GM12801 (cell line): ENCODE measurements at regions not wholly inside any gene's neighbourhood (a gene's known extent, or its start where the extent isn't known, plus 50 kb on each side); places are given as distances from the start of the nearest gene placed in this dataset.

Experiments
- CTCF ChIP-seq: IDR thresholded peaks from one replicate; pipeline ENCODE4 v1.5.1; 2011; ENCODE audit warnings: control low read depth; ENCODE audit not compliant: insufficient read length; ENCODE audit errors: extremely low read depth

DNA sequence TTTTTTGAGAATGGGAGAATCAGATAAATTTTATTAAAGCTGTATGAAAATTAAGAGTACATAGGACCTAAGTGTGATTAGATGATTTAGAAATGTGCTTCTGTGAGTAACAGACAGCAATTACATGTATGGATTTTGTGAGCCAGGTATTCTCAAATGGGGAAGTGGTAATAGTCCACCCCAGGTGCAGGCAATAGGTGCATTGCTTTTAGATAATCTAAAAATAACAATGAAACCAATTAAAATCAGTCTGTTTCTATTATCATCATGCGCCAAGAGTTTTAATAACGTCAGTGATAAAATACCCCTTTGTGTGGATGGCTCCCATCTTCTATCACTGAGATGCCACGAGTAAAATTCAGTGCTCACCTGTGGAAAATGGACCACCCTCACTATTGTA is 265.3 kb downstream of the RNF144A start:
- TF ChIP-seq CTCF, result no peak

- no peak for TF ChIP-seq CTCF
Measured at GRCh38 chr2:7189106-7189505, 271.9 kb downstream of the RNF144A start.

DNA sequence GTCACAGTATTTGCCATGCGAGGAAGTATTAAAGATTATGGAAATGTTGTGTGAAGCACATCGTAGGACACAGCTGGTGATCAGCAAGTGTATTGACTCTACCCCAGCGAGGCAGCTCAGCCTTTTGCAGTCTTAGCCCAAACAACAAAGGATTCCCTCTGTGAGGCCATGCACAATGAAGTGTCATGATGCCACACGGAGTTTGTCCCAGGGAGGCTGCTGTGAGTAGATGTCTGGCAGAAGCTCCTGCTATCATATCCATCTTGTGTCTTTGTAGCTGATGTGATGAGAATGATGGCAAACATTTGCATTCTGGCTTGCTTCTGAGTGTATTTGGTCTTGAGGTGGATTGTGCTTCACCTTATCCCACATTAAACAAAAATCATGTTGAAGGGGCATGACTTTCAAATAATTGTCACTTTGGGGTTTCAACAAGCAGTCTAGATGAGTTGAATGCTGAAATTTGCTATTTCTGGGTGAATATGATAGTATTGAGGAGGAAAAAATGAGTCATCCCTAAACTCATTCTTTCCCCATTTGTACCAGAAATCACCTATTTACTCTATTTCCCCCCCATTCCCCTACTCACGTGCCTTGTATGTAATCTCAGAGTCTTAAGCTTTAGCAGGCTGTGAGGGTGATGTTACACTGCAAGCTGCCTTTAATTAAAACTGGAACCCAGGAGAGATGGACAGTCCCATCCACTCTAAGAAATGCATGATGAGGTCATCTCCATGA is 273.5 kb downstream of the RNF144A start:
- TF ChIP-seq CTCF, result no peak

DNA sequence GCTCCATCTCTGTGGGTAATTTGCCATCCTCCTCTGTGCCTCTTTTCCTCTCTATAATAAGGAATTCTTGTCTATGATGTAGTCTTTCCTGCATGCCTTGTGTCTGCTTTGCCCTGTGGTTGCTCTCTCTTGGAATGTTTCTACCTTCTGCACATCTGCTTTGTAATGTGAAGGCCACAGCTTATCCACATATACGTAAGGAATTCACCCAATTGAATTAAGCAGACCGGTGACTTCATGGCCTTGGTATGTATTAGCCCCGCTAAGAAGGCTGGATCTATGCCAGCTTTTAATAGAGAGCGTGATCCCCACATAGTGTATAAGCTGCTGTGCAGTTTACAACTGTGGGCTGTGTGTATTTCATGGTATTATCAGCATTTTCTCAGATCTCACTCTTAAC is 274.7 kb downstream of the RNF144A start:
- TF ChIP-seq CTCF, result no peak

DNA sequence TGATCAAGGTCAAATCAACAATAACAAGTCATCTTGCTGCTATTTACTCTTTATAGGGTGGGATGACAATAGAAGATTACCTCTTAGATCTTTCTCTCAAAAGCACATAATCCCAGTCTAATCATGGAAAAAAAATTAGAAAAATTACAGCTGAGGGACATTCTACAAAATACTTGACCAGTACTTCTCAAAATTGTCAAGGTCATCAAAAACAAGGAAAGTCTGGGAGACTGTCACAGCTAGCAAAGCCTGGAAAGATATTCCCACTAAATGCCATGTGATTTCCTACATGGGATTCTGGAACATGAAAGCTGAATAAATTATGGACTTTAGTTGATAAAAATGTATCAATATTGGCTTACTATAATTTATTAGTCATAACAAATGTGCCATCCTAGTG is 276.2 kb downstream of the RNF144A start:
- no peak for TF ChIP-seq CTCF

GRCh38 chr2:7194950-7195349 is 277.7 kb downstream of the RNF144A start:
- TF ChIP-seq CTCF, result no peak

GRCh38 chr2:7196883-7197282 is 279.7 kb downstream of the RNF144A start:
- TF ChIP-seq CTCF, result no peak
